A549 (cell line): ENCODE measurements at regions not wholly inside any gene's neighbourhood (a gene's known extent, or its start where the extent isn't known, plus 50 kb on each side); places are given as distances from the start of the nearest gene placed in this dataset.
"Not testable (repeated sequence)": the region's sequence is repeated elsewhere in the genome, so short reads cannot be mapped to it uniquely, and the experiment has no call there.

Experiments used
- ATAC-seq, 2 experiments: fragments of 200-7000 bp in 1 of 2; fragments of >200 bp in 1 of 2; cut with Nextera tagmentation in 1 of 2; cut with Tn5 transposase in 1 of 2; 3 replicates each; pipeline versions ENCODE4 v1.8.0 to v1.9.1; 2018 to 2020; ENCODE audit warnings: mild to moderate bottlenecking in 1 of 2, moderate library complexity in 1 of 2
- CTCF ChIA-PET: fragments of 300-600 bp; sonication (Branson Sonifier 250); formaldehyde crosslinking; extraction: SDS; loops from one replicate; lab custom pipeline; 2021; ENCODE audit warnings: antibody characterized with exemption, inconsistent platforms; lab: Yijun Ruan, JAX
- POLR2A ChIA-PET: fragments of 350-600 bp; formaldehyde crosslinking; extraction: SDS; loops from one replicate; lab custom pipeline; 2021; ENCODE audit warnings: antibody characterized with exemption, inconsistent platforms; lab: Yijun Ruan, JAX
- DNase-seq, 2 experiments: peaks; one replicate each; pipeline versions ENCODE4 v3.0.0 to v3.0.0-alpha.2; 2011 to 2016; ENCODE audit warnings: low read depth in 1 of 2, low spot score in 1 of 2
- FAIRE-seq: peaks from 2 replicates; lab custom pipeline; 2011; peaks lifted over from hg19 to GRCh38; lab: Jason Lieb, UNC
- H3K27ac ChIP-seq, 2 experiments: fragments of >200 bp; sonication (Bioruptor Twin); formaldehyde crosslinking; 3 replicates each; pipeline ENCODE4 v1.5.1; 2016 to 2017
- H3K4me1 ChIP-seq: fragments of >200 bp; sonication (Bioruptor Twin); formaldehyde crosslinking; 3 replicates; pipeline ENCODE4 v1.6.1; 2016
- H3K4me2 ChIP-seq: fragments of >200 bp; sonication (Bioruptor Twin); formaldehyde crosslinking; 3 replicates; pipeline ENCODE4 v1.6.1; 2016
- H3K4me3 ChIP-seq: fragments of >200 bp; sonication (Bioruptor Twin); formaldehyde crosslinking; 3 replicates; pipeline ENCODE4 v1.5.1; 2016
- H3K9me3 ChIP-seq: fragments of >200 bp; sonication (Bioruptor Twin); formaldehyde crosslinking; 3 replicates; pipeline ENCODE4 v1.6.1; 2016
- CHD4 ChIP-seq: fragments of 200-600 bp; sonication (generic); IDR thresholded peaks from 2 replicates; pipeline ENCODE4 v1.6.1; 2016; ENCODE audit warnings: antibody characterized with exemption, mild to moderate bottlenecking, borderline replicate concordance
- CTCF ChIP-seq: fragments of >200 bp; sonication (Bioruptor Twin); formaldehyde crosslinking; IDR thresholded peaks from 3 replicates; pipeline ENCODE4 v1.5.1; 2016
- E2F6 ChIP-seq: IDR thresholded peaks from 2 replicates; pipeline ENCODE4 v1.6.1; 2012; ENCODE audit warnings: low read depth, borderline replicate concordance
- ESRRA ChIP-seq: fragments of 150-350 bp; IDR thresholded peaks from 2 replicates; pipeline ENCODE4 v1.6.1; 2014; ENCODE audit warnings: mild to moderate bottlenecking, low read length, borderline replicate concordance
- FOSL2 ChIP-seq, 2 experiments: fragments of 450-650 bp in 1 of 2; fragments of >200 bp in 1 of 2; sonication (Bioruptor Twin) in 1 of 2; formaldehyde crosslinking; IDR thresholded peaks; 2 replicates each; pipeline versions ENCODE4 v1.5.0 to v1.6.1; 2016 to 2020; ENCODE audit warnings: mild to moderate bottlenecking in 1 of 2, moderate library complexity in 1 of 2
- GATA3 ChIP-seq: IDR thresholded peaks from 2 replicates; pipeline ENCODE4 v1.6.1; 2012; ENCODE audit warnings: borderline replicate concordance
- HDAC2 ChIP-seq: fragments of 200-600 bp; sonication (generic); IDR thresholded peaks from 2 replicates; pipeline ENCODE4 v1.6.1; 2016
- HMGXB4 ChIP-seq: fragments of 250-450 bp; sonication (Bioruptor Pico); IDR thresholded peaks from 2 replicates; pipeline ENCODE4 v1.5.0; 2021; ENCODE audit warnings: mild to moderate bottlenecking, moderate library complexity, borderline replicate concordance
- JUNB ChIP-seq: fragments of >200 bp; sonication (Bioruptor Twin); formaldehyde crosslinking; IDR thresholded peaks from 2 replicates; pipeline ENCODE4 v1.6.1; 2016
- KDM5A ChIP-seq: fragments of 200-600 bp; sonication (generic); IDR thresholded peaks from 2 replicates; pipeline ENCODE4 v1.6.1; 2016; ENCODE audit warnings: antibody characterized with exemption, mild to moderate bottlenecking
- MYC ChIP-seq: IDR thresholded peaks from 2 replicates; pipeline ENCODE4 v1.6.1; 2012; ENCODE audit warnings: mild to moderate bottlenecking, inconsistent platforms, low read length, improper control_type of control experiment, borderline replicate concordance
- NR3C1 ChIP-seq: fragments of >200 bp; sonication (Bioruptor Twin); formaldehyde crosslinking; IDR thresholded peaks from 3 replicates; pipeline ENCODE4 v1.6.1; 2017
- PBX3 ChIP-seq: IDR thresholded peaks from 2 replicates; pipeline ENCODE4 v1.6.1; 2012
- POLR2AphosphoS2 ChIP-seq: conservative IDR thresholded peaks from 2 replicates; pipeline ENCODE4 v1.6.1; 2012; ENCODE audit warnings: low read length, improper control_type of control experiment, inconsistent platforms
- RARB ChIP-seq: fragments of 250-450 bp; sonication (Bioruptor Pico); IDR thresholded peaks from 2 replicates; pipeline ENCODE4 v1.8.0; 2021; ENCODE audit warnings: mild to moderate bottlenecking, moderate library complexity
- REST ChIP-seq: fragments of 200-600 bp; sonication (generic); IDR thresholded peaks from 2 replicates; pipeline ENCODE4 v1.6.1; 2016; ENCODE audit warnings: antibody characterized with exemption, mild to moderate bottlenecking, moderate library complexity
- TFCP2L1 ChIP-seq: fragments of 250-450 bp; sonication (Bioruptor Pico); IDR thresholded peaks from 2 replicates; pipeline ENCODE4 v1.5.0; 2021; ENCODE audit warnings: mild to moderate bottlenecking
- WGBS: methylation state at CpG from one replicate; pipeline ENCODE4 v1.1.6; 2017; ENCODE audit errors: missing lambda C conversion rate; 5-methylcytosine and 5-hydroxymethylcytosine counted together

GRCh38 chr7:128581100-128581499, 91.0 kb upstream of the GARIN1A start:
- WGBS, result 66% methylated on average over 5 of the region's 5 CpGs
- Histone ChIP-seq H3K4me1 (peaks cover 12% of the 10 kb centered on the region), H3K27ac (0 out of 6 replicates have a peak overlapping the region, but pooled peaks of 1 of the 2 experiments have one; percentile 48), H3K4me2 (peak overlapping the region; percentile 31; the same call in 1 of the 3 replicates)
- CTCF ChIA-PET; FAIRE-seq; POLR2A ChIA-PET; H3K4me3 ChIP-seq; H3K9me3 ChIP-seq; TF ChIP-seq FOSL2 (IDR thresholded peaks at IDR 0.05): not testable (repeated sequence)
- TF ChIP-seq FOSL2 (CRISPR knock-in tag; IDR thresholded peaks at IDR 0.05), result 0 out of 2 replicates have a peak, but pooled peaks have one; percentile 7
- DNase-seq (peak in 1 of 2 experiments; percentile 55), ATAC-seq (peak in 1 of 2 experiments; percentile 84; a peak in 3 of 6 replicates)

GRCh38 chr7:128581825-128582561, 90.1 kb upstream of the GARIN1A start:
- H3K4me2 ChIP-seq, H3K9me3 ChIP-seq, CTCF ChIA-PET, DNase-seq, H3K27ac ChIP-seq, H3K4me3 ChIP-seq, POLR2A ChIA-PET: not testable (repeated sequence)
- ATAC-seq (peak in 1 of 2 experiments; percentile 31; a peak in 1 of 6 replicates), FAIRE-seq (peak; percentile 85)
- H3K4me1 ChIP-seq, result peaks cover 12% of the 10 kb centered on the region
- 71% methylated on average over 2 of the region's 2 CpGs for WGBS

GRCh38 chr7:128586715-128587114, 85.4 kb upstream of the GARIN1A start:
- CTCF ChIA-PET, H3K27ac ChIP-seq, POLR2A ChIA-PET, H3K4me3 ChIP-seq, FAIRE-seq, DNase-seq, ATAC-seq, H3K9me3 ChIP-seq, H3K4me2 ChIP-seq, H3K4me1 ChIP-seq: not testable (repeated sequence)

- TF ChIP-seq HMGXB4 (CRISPR knock-in tag) (no peak), CHD4 (no peak), REST (no peak), ESRRA (no peak), CTCF (no peak), NR3C1 (no peak), KDM5A (no peak), HDAC2 (no peak), E2F6 (no peak), RARB (CRISPR knock-in tag) (no peak), POLR2AphosphoS2 (no peak), MYC (no peak), PBX3 (no peak), TFCP2L1 (CRISPR knock-in tag) (no peak), GATA3 (no peak), JUNB (no peak)
- 93% methylated on average over 5 of the region's 5 CpGs for WGBS
- FAIRE-seq (no peak), ATAC-seq (no peak), DNase-seq (no peak)
- Histone ChIP-seq H3K9me3 (no peaks in the 10 kb centered on the region), H3K4me3 (no peak overlapping the region), H3K27ac (no peak overlapping the region), H3K4me2 (no peak overlapping the region), H3K4me1 (no peaks in the 10 kb centered on the region)
- POLR2A ChIA-PET, result no interaction called here
- CTCF ChIA-PET, result no interaction called here
These were observed 80.4 kb upstream of the GARIN1A start for GRCh38 chr7:128591705-128592104.
